ENCODE measurements at regions not wholly inside any gene's neighbourhood (a gene's known extent, or its start where the extent isn't known, plus 50 kb on each side); places are given as distances from the start of the nearest gene placed in this dataset.
"Not testable (repeated sequence)": the region's sequence is repeated elsewhere in the genome, so short reads cannot be mapped to it uniquely, and the experiment has no call there.

DNA sequence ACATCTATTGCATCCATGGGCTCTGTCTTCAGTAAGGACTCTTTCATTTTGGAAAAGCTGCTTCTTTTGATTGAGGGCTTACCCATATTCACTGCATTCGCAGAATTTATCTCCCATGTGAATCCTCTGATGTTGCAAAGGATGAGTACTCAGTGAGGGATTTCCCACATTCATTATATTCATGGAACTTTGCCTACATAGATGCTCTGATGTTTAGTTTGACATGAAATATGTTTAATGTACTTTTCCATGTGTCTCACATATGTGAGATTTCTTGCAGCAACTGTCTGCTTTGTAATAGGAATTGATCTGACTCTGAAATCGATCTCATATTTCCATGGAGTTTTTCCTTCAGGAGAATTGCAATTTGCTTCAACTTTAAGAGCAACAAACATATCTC lies 1699.6 kb upstream of the FLRT2 start:
- no peak for DNase-seq (ENCODE audit: low spot score)

- DNase-seq (ENCODE audit: low spot score) = no peak
These were observed 1691.7 kb upstream of the FLRT2 start for GRCh38 chr14:83838226-83838625.

DNA sequence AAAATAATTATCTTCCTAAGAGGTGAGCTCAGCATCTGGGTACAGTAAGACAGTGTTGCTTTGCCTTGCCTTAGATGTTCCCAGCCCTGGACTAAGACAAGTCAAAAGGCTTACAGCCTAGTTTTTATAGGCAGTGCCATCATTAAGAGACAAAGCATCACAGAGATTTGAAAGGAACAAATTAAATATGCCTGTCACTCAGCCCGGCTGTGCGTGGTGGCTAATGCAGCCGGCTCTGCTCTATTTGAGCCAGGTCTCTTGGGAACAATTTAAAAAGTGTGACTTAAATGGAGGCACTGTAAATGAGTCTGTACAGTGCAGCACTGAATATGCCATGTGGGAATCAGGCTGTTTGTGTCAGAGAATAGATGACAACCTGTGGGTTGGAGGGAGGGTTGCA lies 1687.4 kb upstream of the FLRT2 start:
- DNase-seq (ENCODE audit: low spot score) = no peak

- DNase-seq (ENCODE audit: low spot score) = no peak
These were observed 1682.8 kb upstream of the FLRT2 start for GRCh38 chr14:83847102-83847501.

DNA sequence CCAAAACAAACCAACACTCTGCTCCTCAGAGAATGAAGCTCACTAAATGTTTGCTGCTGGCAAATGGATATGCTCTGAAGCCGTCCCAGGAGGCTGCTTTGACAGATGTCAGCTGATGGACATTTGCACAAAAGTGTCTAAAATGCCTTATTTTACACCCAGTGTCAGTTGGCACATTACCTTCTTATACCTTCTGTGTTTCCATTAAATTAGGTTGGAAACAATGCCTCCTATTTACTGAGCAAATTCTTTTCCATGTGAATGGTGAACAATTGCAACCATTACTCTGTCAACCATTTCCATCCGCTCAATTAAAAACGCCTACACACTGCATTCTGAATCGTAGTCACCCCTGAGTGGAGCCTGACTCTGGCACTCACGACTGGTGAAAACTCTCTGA lies 1679.9 kb upstream of the FLRT2 start:
- no peak for DNase-seq (ENCODE audit: low spot score)

DNA sequence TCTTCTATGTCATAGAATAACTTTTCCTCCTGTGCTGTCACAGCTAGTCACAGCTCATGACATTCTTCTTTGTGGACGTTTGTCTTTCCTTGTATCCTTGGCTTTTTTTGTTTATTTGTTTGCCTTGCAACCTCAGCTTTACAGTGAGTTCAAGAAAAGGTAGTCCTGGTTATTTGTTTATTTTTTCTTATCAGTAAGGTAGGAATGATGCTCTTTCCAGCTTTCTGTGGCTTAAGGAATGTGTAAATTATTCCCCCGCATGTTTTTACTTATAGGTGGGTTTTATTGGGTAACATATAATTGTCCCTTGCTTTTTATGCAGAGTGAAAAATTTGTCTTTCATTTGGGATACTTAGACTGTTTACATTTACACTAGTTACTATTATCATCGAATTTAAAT lies 1673.6 kb upstream of the FLRT2 start:
- DNase-seq (ENCODE audit: low spot score) = no peak

- DNase-seq (ENCODE audit: low spot score) = no peak
These were observed 1669.3 kb upstream of the FLRT2 start for GRCh38 chr14:83860631-83861155.

DNA sequence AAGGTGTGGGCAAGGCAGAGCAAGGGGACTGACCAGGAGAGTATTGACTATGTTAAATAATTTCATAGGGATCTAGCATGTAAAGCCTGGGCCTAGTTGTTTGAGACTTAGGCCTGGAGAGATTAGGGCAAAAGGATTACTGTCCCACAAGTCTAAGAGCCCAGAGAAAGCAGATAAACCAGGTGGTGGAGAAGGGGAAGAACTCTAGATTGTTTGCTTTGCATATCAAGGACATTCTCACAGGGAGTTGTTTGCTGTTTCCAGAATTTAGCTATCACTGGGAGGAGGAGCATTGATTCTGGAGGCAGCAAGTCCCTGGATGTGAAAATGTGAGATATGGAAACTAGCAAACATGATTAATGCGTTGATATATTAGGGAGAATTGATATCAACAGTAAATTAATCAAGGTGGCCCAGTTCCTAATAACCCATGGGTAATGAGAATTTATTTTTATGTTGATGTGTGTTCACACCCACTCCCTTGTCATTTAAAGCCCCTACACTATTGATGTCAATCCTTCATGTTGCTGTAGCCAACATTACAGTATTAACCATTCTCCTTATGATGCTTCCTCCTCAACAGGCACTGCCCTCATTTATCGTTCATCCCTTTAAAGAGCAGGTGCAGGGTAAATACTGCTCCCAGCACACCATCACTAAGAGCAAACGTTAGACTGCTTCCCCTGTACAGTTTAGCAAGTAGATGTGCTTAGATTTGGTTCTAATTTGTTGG lies 1666.7 kb upstream of the FLRT2 start:
- DNase-seq (ENCODE audit: low spot score) = no peak

GRCh38 chr14:83864106-83864505 lies 1665.8 kb upstream of the FLRT2 start:
- no peak for DNase-seq (ENCODE audit: low spot score)

- DNase-seq (ENCODE audit: low spot score) = no peak
These were observed 1662.2 kb upstream of the FLRT2 start for GRCh38 chr14:83867566-83868225.

GRCh38 chr14:83870546-83871270 lies 1659.2 kb upstream of the FLRT2 start:
- DNase-seq (ENCODE audit: low spot score) = no peak

GRCh38 chr14:83873669-83874068 lies 1656.3 kb upstream of the FLRT2 start:
- no peak for DNase-seq (ENCODE audit: low spot score)

- no peak for DNase-seq (ENCODE audit: low spot score)
These were observed 1655.3 kb upstream of the FLRT2 start for GRCh38 chr14:83874662-83875061.

DNA sequence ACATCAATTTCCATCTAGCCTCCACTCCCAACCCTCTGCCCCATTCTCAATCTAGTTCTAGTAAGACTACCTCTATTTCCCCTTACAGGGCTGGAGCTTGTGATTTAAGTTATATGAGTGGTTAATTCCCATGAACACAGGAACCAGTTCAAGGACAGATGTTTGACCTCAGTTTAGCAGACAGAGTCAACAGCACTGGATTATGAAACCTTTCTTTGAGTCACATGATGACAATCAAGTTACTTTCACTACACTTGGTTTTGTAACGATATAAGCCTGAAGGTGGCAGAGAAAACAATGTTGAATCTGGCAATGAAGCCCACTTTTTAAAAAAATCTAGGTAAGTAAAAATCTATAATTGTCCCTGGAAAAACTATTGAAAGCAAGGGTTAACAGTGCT lies 1646.2 kb upstream of the FLRT2 start:
- no peak for DNase-seq (ENCODE audit: low spot score)

- DNase-seq (ENCODE audit: low spot score) = no peak
These were observed 1644.1 kb upstream of the FLRT2 start for GRCh38 chr14:83885837-83886293.

DNA sequence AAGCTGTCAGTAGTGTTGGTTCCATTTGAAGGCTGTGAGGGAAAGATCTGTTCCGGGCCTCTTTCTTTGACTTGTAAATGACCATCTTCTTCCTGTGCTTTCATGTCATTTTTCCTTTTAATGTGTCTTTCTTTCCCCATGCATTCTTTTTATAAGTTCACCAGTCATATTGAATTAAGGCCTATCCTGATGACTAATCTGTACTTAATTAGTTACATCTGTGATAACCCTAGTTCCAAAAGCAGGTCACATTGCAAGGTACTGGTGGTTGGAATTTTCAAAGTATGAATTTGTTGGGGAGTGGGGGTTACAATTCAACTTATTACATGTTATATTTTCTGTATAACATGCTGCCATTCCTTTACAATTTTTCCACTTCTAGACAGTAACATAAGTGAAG lies 1642.1 kb upstream of the FLRT2 start:
- no peak for DNase-seq (ENCODE audit: low spot score)

DNA sequence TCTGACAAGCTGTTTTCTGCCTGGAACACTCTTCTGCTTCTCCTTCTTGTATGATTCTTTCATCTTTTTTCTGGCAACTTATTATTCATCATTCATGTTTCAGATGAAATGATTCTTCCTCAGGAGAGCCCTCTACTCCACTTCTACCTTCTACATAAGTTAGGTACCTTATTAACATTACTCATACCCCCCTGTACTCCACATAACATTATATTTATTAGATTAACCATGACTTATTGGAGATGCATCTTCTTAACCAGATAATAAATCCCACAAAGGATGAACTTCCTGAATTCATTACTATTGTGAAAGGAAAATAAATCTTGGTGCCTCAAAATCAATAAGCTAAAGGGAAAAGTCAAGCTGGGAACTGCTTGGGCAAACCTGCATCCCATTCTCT lies 1636.5 kb upstream of the FLRT2 start:
- no peak for DNase-seq (ENCODE audit: low spot score)

- no peak for DNase-seq (ENCODE audit: low spot score)
These were observed 1635.4 kb upstream of the FLRT2 start for GRCh38 chr14:83894568-83894967.

GRCh38 chr14:83898558-83898957 lies 1631.4 kb upstream of the FLRT2 start:
- not testable (repeated sequence) for DNase-seq (ENCODE audit: low spot score)

- DNase-seq (ENCODE audit: low spot score) = no peak
These were observed 1630.2 kb upstream of the FLRT2 start for GRCh38 chr14:83899706-83900105.

GRCh38 chr14:83905157-83905556 lies 1624.8 kb upstream of the FLRT2 start:
- DNase-seq (ENCODE audit: low spot score) = no peak

DNA sequence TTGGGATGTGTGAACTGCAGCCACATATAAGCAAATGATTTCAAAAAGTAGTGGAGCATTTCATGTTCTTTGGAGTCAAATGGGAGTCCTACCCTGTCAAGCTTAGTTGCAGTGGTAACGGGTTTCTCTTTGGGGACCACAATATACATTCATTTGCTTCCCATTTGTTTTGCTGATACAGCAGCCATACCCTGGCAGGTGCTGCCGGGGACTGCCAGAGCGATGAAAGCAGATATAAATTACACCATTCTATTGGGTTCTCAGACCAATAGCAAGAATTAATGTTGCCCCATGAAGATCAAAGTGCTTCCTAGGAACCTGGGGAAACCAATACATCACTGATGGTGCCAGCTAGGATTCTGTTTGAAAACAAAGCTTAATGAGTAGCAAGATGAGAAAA lies 1621.5 kb upstream of the FLRT2 start:
- no peak for DNase-seq (ENCODE audit: low spot score)

DNA sequence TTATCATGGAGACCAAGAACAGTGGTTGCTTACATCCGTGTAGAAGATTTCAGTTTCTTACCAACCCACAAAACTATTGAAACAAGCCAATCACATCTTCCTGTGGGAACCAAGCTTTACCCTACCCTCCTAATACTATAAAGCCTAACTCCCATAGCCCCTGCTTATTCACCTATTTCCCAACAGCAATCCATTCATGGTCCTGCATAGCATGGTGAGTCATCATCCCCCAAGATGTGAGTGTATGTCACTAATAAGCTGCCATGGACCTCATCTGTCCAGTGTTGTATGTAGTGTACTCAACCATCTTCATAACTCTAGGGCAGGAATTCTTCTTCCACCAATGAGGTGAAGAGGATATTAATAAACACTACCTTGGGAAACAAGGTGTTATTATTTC lies 1620.4 kb upstream of the FLRT2 start:
- no peak for DNase-seq (ENCODE audit: low spot score)
